GM12878 (cell line): ENCODE measurements at regions not wholly inside any gene's neighbourhood (a gene's known extent, or its start where the extent isn't known, plus 50 kb on each side); places are given as distances from the start of the nearest gene placed in this dataset.

ENCODE experiments used
- ATAC-seq: fragments of 200-7000 bp; cut with Tn5 transposase; 3 replicates; pipeline ENCODE4 v1.9.1; 2020; ENCODE audit warnings: mild to moderate bottlenecking, moderate library complexity
- BruUV-seq: library from RNA; stranded (reverse); fragments of 400-500 nt; replicated peaks from 2 replicates; lab custom pipeline; 2021; lab: Mats Ljungman, UMichigan
- CTCF ChIA-PET: fragments of 300-600 bp; sonication (Branson Sonifier 250); formaldehyde crosslinking; extraction: SDS; loops from one replicate; lab custom pipeline; 2021; ENCODE audit warnings: inconsistent platforms; lab: Yijun Ruan, JAX
- POLR2A ChIA-PET: fragments of 350-600 bp; formaldehyde crosslinking; extraction: SDS; loops from one replicate; lab custom pipeline; 2021; ENCODE audit warnings: inconsistent platforms; lab: Charles Lee
- RAD21 ChIA-PET: fragments of 300-600 bp; sonication (Branson Sonifier 250); formaldehyde crosslinking; loops from one replicate; lab custom pipeline; 2023; ENCODE audit warnings: antibody characterized with exemption; ENCODE audit not compliant: unreplicated experiment; lab: Charles Lee
- SMC1A ChIA-PET: fragments of 300-600 bp; sonication (Branson Sonifier 250); formaldehyde crosslinking; loops from one replicate; lab custom pipeline; 2023; ENCODE audit not compliant: unreplicated experiment, uncharacterized antibody; lab: Charles Lee
- DNase-seq: peaks from one replicate; pipeline ENCODE4 v3.0.0-alpha.2; 2011; ENCODE audit warnings: low read depth, low spot score
- FAIRE-seq: peaks from 3 replicates; lab custom pipeline; 2011; peaks lifted over from hg19 to GRCh38; lab: Jason Lieb, UNC
- H2AFZ ChIP-seq: 2 replicates; pipeline ENCODE4 v1.6.0; 2011; ENCODE audit warnings: low read depth, low read length, control low read depth; ENCODE audit not compliant: control insufficient read depth
- H3K27ac ChIP-seq: 2 replicates; pipeline ENCODE4 v1.5.1; 2011; ENCODE audit warnings: control low read depth; ENCODE audit not compliant: control insufficient read depth, insufficient read depth
- H3K27me3 ChIP-seq, 2 experiments: replicated peaks in 1 of 2; 2 replicates each; pipeline versions ENCODE4 v1.6.0 to v1.6.1; 2011; ENCODE audit warnings: low read length in 1 of 2; ENCODE audit not compliant: control insufficient read depth in 2 of 2, insufficient read depth in 2 of 2
- H3K36me3 ChIP-seq, 2 experiments: 2 replicates each; pipeline ENCODE4 v1.5.1; 2011; ENCODE audit warnings: low read length in 1 of 2; ENCODE audit not compliant: control insufficient read depth in 2 of 2, insufficient read depth in 2 of 2
- H3K4me1 ChIP-seq: 2 replicates; pipeline ENCODE4 v1.6.1; 2011; ENCODE audit warnings: mild to moderate bottlenecking, low read length, moderate library complexity, mixed read lengths; ENCODE audit not compliant: control insufficient read depth, insufficient read depth
- H3K4me2 ChIP-seq: 2 replicates; pipeline ENCODE4 v1.6.0; 2011; ENCODE audit warnings: control low read depth; ENCODE audit not compliant: control insufficient read depth, insufficient read depth
- H3K4me3 ChIP-seq: fragments of 200-600 bp; sonication (generic); 2 replicates; pipeline ENCODE4 v1.5.1; 2016
- H3K79me2 ChIP-seq: 2 replicates; pipeline ENCODE4 v1.6.0; 2011; ENCODE audit warnings: low read length; ENCODE audit not compliant: control insufficient read depth, insufficient read depth
- H3K9ac ChIP-seq: 2 replicates; pipeline ENCODE4 v1.8.0; 2011; ENCODE audit warnings: low read length, control low read depth, mixed read lengths; ENCODE audit not compliant: control insufficient read depth, insufficient read depth
- H3K9me3 ChIP-seq: replicated peaks from 3 replicates; pipeline ENCODE4 v1.5.1; 2011; ENCODE audit warnings: mild to moderate bottlenecking, low read length; ENCODE audit not compliant: control insufficient read depth, insufficient read depth
- H4K20me1 ChIP-seq: 2 replicates; pipeline ENCODE4 v1.6.0; 2011; ENCODE audit not compliant: control insufficient read depth, insufficient read depth
- BHLHE40 ChIP-seq, 2 experiments: fragments of 450-650 bp in 1 of 2; IDR thresholded peaks; 2 replicates each; pipeline ENCODE4 v1.6.1; 2011 to 2017; ENCODE audit warnings: low read depth in 2 of 2, borderline replicate concordance in 1 of 2, improper control_type of control experiment in 1 of 2, low read length in 1 of 2, mild to moderate bottlenecking in 1 of 2
- CBFB ChIP-seq: IDR thresholded peaks from 2 replicates; pipeline ENCODE4 v1.6.1; 2016; ENCODE audit warnings: antibody characterized with exemption, low read depth
- LARP7 ChIP-seq: fragments of 450-650 bp; IDR thresholded peaks from 2 replicates; pipeline ENCODE4 v1.6.1; 2017; ENCODE audit warnings: mild to moderate bottlenecking
- RB1 ChIP-seq: fragments of 450-650 bp; formaldehyde crosslinking; IDR thresholded peaks from 2 replicates; pipeline ENCODE4 v1.6.1; 2017; ENCODE audit warnings: mild to moderate bottlenecking, borderline replicate concordance
- RBBP5 ChIP-seq: fragments of 200-600 bp; sonication (generic); conservative IDR thresholded peaks from 2 replicates; pipeline ENCODE4 v1.6.1; 2016
- SREBF1 ChIP-seq: IDR thresholded peaks from 2 replicates; pipeline ENCODE4 v1.6.1; 2012; ENCODE audit warnings: mild to moderate bottlenecking, low read length
- SUPT20H ChIP-seq: IDR thresholded peaks from 2 replicates; pipeline ENCODE4 v1.6.1; 2011; ENCODE audit warnings: low read depth, mild to moderate bottlenecking, low read length, moderate library complexity, borderline replicate concordance; ENCODE audit not compliant: control insufficient read depth
- TCF12 ChIP-seq: IDR thresholded peaks from 2 replicates; pipeline ENCODE4 v1.6.1; 2011; ENCODE audit warnings: low read depth, mild to moderate bottlenecking, low read length
- WGBS: methylation state at CpG from one replicate; pipeline ENCODE4 v1.1.6; 2016; ENCODE audit warnings: low lambda C conversion rate; ENCODE audit not compliant: insufficient replicate concordance, insufficient coverage; ENCODE audit errors: missing lambda C conversion rate; 5-methylcytosine and 5-hydroxymethylcytosine counted together
- in situ Hi-C: fragments of 300-500 bp; cut with MboI; formaldehyde crosslinking; loops from 9 replicates; pipeline ENCODE4 v1.14.3; 2018; ENCODE audit warnings: mixed read lengths
- intact Hi-C: fragments of 100-400 bp; cut with micrococcal nuclease; formaldehyde crosslinking; loops from one replicate; pipeline ENCODE4 v1.14.2; 2022; ENCODE audit not compliant: unreplicated experiment
- TF ChIP-seq, protein P1 (sequence below): IDR thresholded peaks from 2 replicates; pipeline ENCODE4 v1.6.1; 2012; ENCODE audit warnings: low read length, inconsistent platforms
- TF ChIP-seq, protein P2 (sequence below): IDR thresholded peaks from 2 replicates; pipeline ENCODE4 v1.6.1; 2012; ENCODE audit warnings: low read depth, low read length, improper control_type of control experiment

DNA sequence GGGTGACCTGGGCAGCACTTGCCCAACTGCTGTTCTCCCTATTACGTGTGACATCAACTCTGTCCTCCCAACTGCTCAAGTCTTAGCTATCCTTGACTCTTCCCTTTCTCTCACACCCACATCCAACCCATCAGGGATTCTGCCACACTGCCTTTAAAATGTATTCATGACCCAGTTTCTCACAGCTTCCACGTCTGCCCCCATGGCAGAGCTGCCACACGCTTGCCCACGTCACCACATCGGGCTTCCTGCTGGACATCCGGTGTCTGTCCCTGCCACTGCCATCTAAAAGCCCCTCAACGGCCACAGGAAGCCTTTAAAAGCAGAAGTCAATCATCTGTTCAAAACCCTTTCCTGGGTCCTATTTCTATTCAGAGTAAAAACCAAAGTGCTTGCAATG is 233.1 kb upstream of the POU3F3 start:
- Histone ChIP-seq H3K27me3 (no peaks in the 10 kb centered on the region), H3K9me3 (no peaks in the 10 kb centered on the region), H3K4me3 (no peak overlapping the region), H3K27ac (no peak overlapping the region), H3K79me2 (no peaks in the 10 kb centered on the region), H2AFZ (no peak overlapping the region)
- CTCF ChIA-PET, result no interaction called here
- POLR2A ChIA-PET, result no interaction called here
- SMC1A ChIA-PET, result no interaction called here
- no peak for ATAC-seq
- in situ Hi-C loops, result no loop called here
- BruUV-seq, result no TSS peak
- TF ChIP-seq, protein P1, sequence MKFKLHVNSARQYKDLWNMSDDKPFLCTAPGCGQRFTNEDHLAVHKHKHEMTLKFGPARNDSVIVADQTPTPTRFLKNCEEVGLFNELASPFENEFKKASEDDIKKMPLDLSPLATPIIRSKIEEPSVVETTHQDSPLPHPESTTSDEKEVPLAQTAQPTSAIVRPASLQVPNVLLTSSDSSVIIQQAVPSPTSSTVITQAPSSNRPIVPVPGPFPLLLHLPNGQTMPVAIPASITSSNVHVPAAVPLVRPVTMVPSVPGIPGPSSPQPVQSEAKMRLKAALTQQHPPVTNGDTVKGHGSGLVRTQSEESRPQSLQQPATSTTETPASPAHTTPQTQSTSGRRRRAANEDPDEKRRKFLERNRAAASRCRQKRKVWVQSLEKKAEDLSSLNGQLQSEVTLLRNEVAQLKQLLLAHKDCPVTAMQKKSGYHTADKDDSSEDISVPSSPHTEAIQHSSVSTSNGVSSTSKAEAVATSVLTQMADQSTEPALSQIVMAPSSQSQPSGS, result no peak
- TF ChIP-seq SUPT20H, result no peak
- no peak for TF ChIP-seq LARP7
- TF ChIP-seq RBBP5, result no peak
- no peak for TF ChIP-seq RB1
- TF ChIP-seq BHLHE40 (IDR thresholded peaks at IDR 0.05; ENCODE audit: borderline replicate concordance in 1 of 2, low read depth in 2 of 2, low read length in 1 of 2), result no peak
- TF ChIP-seq CBFB, result no peak
- TF ChIP-seq, protein P2, sequence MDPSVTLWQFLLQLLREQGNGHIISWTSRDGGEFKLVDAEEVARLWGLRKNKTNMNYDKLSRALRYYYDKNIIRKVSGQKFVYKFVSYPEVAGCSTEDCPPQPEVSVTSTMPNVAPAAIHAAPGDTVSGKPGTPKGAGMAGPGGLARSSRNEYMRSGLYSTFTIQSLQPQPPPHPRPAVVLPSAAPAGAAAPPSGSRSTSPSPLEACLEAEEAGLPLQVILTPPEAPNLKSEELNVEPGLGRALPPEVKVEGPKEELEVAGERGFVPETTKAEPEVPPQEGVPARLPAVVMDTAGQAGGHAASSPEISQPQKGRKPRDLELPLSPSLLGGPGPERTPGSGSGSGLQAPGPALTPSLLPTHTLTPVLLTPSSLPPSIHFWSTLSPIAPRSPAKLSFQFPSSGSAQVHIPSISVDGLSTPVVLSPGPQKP, result no peak
- TF ChIP-seq SREBF1, result no peak
- no peak for TF ChIP-seq TCF12
- TF ChIP-seq, all 136 proteins: peak for 0
- Histone ChIP-seq H4K20me1 (no peaks in the 10 kb centered on the region), H3K9ac (no peak overlapping the region), H3K4me2 (no peak overlapping the region), H3K36me3 (no peaks in the 10 kb centered on the region), H3K4me1 (no peaks in the 10 kb centered on the region)
- RAD21 ChIA-PET, result no interaction called here
- FAIRE-seq (no peak), DNase-seq (no peak)
- intact Hi-C loops, result no loop called here
- 4% methylated on average over 7 of the region's 7 CpGs for WGBS
